Keratinocyte (primary cell): ENCODE measurements at regions not wholly inside any gene's neighbourhood (a gene's known extent, or its start where the extent isn't known, plus 50 kb on each side); places are given as distances from the start of the nearest gene placed in this dataset.

Experiments used
- DNase-seq: peaks from one replicate; pipeline ENCODE4 v3.0.0-alpha.2; 2011; ENCODE audit warnings: low read depth, missing footprints, low spot score
- FAIRE-seq: peaks from 2 replicates; lab custom pipeline; 2011; peaks lifted over from hg19 to GRCh38; lab: Jason Lieb, UNC
- H2AFZ ChIP-seq: 2 replicates; pipeline ENCODE4 v1.6.0; 2012; ENCODE audit warnings: low read length, control low read depth, inconsistent platforms; ENCODE audit not compliant: control insufficient read depth
- H3K27ac ChIP-seq: 2 replicates; pipeline ENCODE4 v1.5.1; 2011; ENCODE audit warnings: low read length; ENCODE audit not compliant: control insufficient read depth, insufficient read depth
- H3K27me3 ChIP-seq: 3 replicates; pipeline ENCODE4 v1.6.0; 2011; ENCODE audit warnings: low read length; ENCODE audit not compliant: control insufficient read depth, insufficient read depth; ENCODE audit errors: extremely low read depth
- H3K36me3 ChIP-seq, 2 experiments: 2 replicates in 1 of 2; 3 replicates in 1 of 2; pipeline ENCODE4 v1.5.1; 2011; ENCODE audit warnings: low read length in 2 of 2, mild to moderate bottlenecking in 1 of 2; ENCODE audit not compliant: control insufficient read depth in 2 of 2, insufficient read depth in 2 of 2; ENCODE audit errors: extremely low read depth in 1 of 2
- H3K4me1 ChIP-seq: 3 replicates; pipeline ENCODE4 v1.5.1; 2011; ENCODE audit warnings: low read length; ENCODE audit not compliant: control insufficient read depth, insufficient read depth; ENCODE audit errors: extremely low read depth
- H3K4me2 ChIP-seq: 3 replicates; pipeline ENCODE4 v1.6.0; 2011; ENCODE audit warnings: low read depth, low read length; ENCODE audit not compliant: control insufficient read depth, insufficient read depth; ENCODE audit errors: extremely low read depth
- H3K4me3 ChIP-seq, 3 experiments: fragments of 200-600 bp in 1 of 3; sonication (generic) in 1 of 3; 2 replicates in 2 of 3; 3 replicates in 1 of 3; pipeline ENCODE4 v1.5.1; 2011 to 2016; ENCODE audit warnings: low read length in 3 of 3, mild to moderate bottlenecking in 3 of 3, control low read depth in 2 of 3, inconsistent platforms in 1 of 3, low read depth in 1 of 3, mixed read lengths in 1 of 3, mixed run types in 1 of 3, moderate library complexity in 1 of 3; ENCODE audit not compliant: control insufficient read depth in 2 of 3, insufficient read depth in 2 of 3; ENCODE audit errors: extremely low read depth in 1 of 3
- H3K79me2 ChIP-seq: 2 replicates; pipeline ENCODE4 v1.6.0; 2012; ENCODE audit warnings: low read length; ENCODE audit not compliant: control insufficient read depth, insufficient read depth
- H3K9ac ChIP-seq: 3 replicates; pipeline ENCODE4 v1.6.0; 2011; ENCODE audit warnings: low read length; ENCODE audit not compliant: control insufficient read depth, insufficient read depth; ENCODE audit errors: extremely low read depth
- H3K9me1 ChIP-seq: 3 replicates; pipeline ENCODE4 v1.6.0; 2011; ENCODE audit warnings: low read length; ENCODE audit not compliant: control insufficient read depth, insufficient read depth; ENCODE audit errors: extremely low read depth
- H3K9me3 ChIP-seq: 2 replicates; pipeline ENCODE4 v1.5.1; 2012; ENCODE audit warnings: low read depth, low read length; ENCODE audit not compliant: control insufficient read depth
- H4K20me1 ChIP-seq: 3 replicates; pipeline ENCODE4 v1.6.0; 2011; ENCODE audit warnings: low read length; ENCODE audit not compliant: control insufficient read depth, insufficient read depth; ENCODE audit errors: extremely low read depth
- EZH2 ChIP-seq: IDR thresholded peaks from one replicate; pipeline ENCODE4 v1.6.1; 2012; ENCODE audit warnings: inconsistent platforms, mild to moderate bottlenecking, low read length, moderate library complexity
- dilution Hi-C: fragments of 300-500 bp; cut with MboI; formaldehyde crosslinking; loops from one replicate; pipeline ENCODE4 v1.7.0; 2020; ENCODE audit warnings: low sequenced_read_pairs; ENCODE audit not compliant: extremely low pct_ligation_motif_present
- TF ChIP-seq, protein P1 (sequence below), 3 experiments: IDR thresholded peaks in 1 of 3; conservative IDR thresholded peaks in 1 of 3; optimal IDR thresholded peaks in 1 of 3; 2 replicates in 2 of 3; 3 replicates in 1 of 3; pipeline versions ENCODE3 to v1.5.1; 2011; ENCODE audit warnings: low read length in 3 of 3, mild to moderate bottlenecking in 3 of 3, moderate library complexity in 2 of 3, control low read depth in 1 of 3, inconsistent platforms in 1 of 3; ENCODE audit not compliant: insufficient read depth in 2 of 3; ENCODE audit errors: extremely low read depth in 1 of 3

DNA sequence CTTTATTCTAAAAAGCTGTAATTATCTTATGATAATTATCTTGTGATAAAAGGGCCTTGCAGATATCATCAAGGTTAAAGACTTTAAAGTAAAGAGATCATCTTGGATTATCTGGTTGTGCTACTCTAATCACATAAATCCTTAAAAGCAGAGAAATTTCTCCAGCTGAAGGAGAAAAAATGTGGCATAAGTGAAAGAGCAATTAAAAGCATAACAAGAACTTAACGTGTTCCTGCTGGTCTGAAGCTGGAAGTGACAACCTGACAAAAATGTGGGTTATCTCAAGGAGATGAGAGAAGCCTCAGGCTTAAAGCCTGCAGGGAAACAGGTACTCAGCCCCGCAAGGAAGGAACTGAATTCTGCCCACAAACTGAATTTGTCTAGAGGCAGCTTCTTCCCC lies 449.1 kb upstream of the NDST4 start:
- no peak overlapping the region for H3K27ac ChIP-seq
- no peaks in the 10 kb centered on the region for H3K9me1 ChIP-seq
- dilution Hi-C loops: no loop called here
- no peaks in the 10 kb centered on the region for H3K36me3 ChIP-seq
- H3K79me2 ChIP-seq: no peaks in the 10 kb centered on the region
- no peak for TF ChIP-seq EZH2
- TF ChIP-seq, protein P1, sequence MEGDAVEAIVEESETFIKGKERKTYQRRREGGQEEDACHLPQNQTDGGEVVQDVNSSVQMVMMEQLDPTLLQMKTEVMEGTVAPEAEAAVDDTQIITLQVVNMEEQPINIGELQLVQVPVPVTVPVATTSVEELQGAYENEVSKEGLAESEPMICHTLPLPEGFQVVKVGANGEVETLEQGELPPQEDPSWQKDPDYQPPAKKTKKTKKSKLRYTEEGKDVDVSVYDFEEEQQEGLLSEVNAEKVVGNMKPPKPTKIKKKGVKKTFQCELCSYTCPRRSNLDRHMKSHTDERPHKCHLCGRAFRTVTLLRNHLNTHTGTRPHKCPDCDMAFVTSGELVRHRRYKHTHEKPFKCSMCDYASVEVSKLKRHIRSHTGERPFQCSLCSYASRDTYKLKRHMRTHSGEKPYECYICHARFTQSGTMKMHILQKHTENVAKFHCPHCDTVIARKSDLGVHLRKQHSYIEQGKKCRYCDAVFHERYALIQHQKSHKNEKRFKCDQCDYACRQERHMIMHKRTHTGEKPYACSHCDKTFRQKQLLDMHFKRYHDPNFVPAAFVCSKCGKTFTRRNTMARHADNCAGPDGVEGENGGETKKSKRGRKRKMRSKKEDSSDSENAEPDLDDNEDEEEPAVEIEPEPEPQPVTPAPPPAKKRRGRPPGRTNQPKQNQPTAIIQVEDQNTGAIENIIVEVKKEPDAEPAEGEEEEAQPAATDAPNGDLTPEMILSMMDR (optimal IDR thresholded peaks at IDR 0.05 in 1 of 3, IDR thresholded peaks at IDR 0.05 in 1 of 3, conservative IDR thresholded peaks at IDR 0.05 in 1 of 3; ENCODE audit: extremely low read depth in 1 of 3, insufficient read depth in 2 of 3, low read length in 3 of 3): no peak
- DNase-seq: no peak
- H4K20me1 ChIP-seq: no peaks in the 10 kb centered on the region
- no peak overlapping the region for H3K4me3 ChIP-seq
- no peak overlapping the region for H3K4me2 ChIP-seq
- H3K9me3 ChIP-seq: no peaks in the 10 kb centered on the region
- no peak overlapping the region for H3K9ac ChIP-seq
- FAIRE-seq: no peak
- H3K4me1 ChIP-seq: no peaks in the 10 kb centered on the region
- no peaks in the 10 kb centered on the region for H3K27me3 ChIP-seq
- H2AFZ ChIP-seq: no peak overlapping the region

DNA sequence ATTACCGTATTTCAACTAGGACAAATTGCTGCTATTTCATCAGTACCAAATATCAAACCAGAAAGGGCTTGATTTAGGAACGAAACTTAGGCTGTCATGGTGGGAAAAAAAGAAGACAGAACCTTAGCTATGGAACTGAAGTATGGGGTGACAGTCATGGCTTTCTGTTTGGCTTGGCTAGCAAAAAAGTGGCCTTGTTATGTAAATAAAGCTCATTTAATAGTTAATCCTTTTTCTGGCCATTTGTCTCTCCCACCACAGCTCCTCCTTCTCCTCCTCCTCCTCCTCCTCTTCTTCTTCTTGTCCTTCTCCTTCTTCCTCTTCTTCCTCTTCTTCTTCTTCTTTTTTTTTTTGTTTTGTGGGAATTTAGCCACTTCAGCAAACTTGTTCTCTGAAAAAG lies 434.7 kb upstream of the NDST4 start:
- FAIRE-seq: no peak
- Histone ChIP-seq H3K4me2 (no peak overlapping the region), H3K9me1 (no peaks in the 10 kb centered on the region), H2AFZ (no peak overlapping the region), H3K4me1 (no peaks in the 10 kb centered on the region), H3K4me3 (no peak overlapping the region), H3K79me2 (no peaks in the 10 kb centered on the region), H3K9me3 (no peaks in the 10 kb centered on the region), H3K27me3 (no peaks in the 10 kb centered on the region), H3K9ac (no peak overlapping the region), H3K27ac (no peak overlapping the region), H4K20me1 (no peaks in the 10 kb centered on the region), H3K36me3 (no peaks in the 10 kb centered on the region)
- dilution Hi-C loops: no loop called here
- TF ChIP-seq, protein P1 (optimal IDR thresholded peaks at IDR 0.05 in 1 of 3, IDR thresholded peaks at IDR 0.05 in 1 of 3, conservative IDR thresholded peaks at IDR 0.05 in 1 of 3; ENCODE audit: extremely low read depth in 1 of 3, insufficient read depth in 2 of 3, low read length in 3 of 3): no peak
- no peak for TF ChIP-seq EZH2
- DNase-seq: no peak
